HG02885 (cell line): ENCODE measurements at regions not wholly inside any gene's neighbourhood (a gene's known extent, or its start where the extent isn't known, plus 50 kb on each side); places are given as distances from the start of the nearest gene placed in this dataset.
"Not testable (repeated sequence)": the region's sequence is repeated elsewhere in the genome, so short reads cannot be mapped to it uniquely, and the experiment has no call there.

Experiments
- ATAC-seq: cut with Tn5 transposase; IDR thresholded peaks from one replicate; pipeline ENCODE4 v1.9.1; 2021; ENCODE audit warnings: mild to moderate bottlenecking; ENCODE audit not compliant: unreplicated experiment, poor library complexity

DNA sequence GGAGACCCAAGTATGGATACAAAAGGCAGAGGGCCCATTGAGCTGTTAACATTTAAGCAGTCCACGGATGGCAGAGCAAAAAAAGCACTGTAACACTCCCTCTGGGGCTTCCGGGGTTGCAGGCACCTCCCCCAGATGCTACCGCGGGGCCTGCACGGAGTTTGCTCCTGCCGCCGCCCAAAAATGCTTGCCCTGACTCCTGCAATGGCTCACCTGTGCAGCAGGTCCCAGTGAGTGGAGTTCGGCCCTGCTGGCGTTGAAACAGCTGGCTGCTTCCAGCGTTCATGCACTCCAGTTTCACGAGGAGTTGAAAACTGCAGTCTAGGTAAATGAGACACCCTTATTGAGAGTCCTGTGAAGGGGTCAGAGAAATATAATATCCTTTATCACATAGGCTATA lies 832.8 kb downstream of the NCAM2 start:
- ATAC-seq, result no peak

DNA sequence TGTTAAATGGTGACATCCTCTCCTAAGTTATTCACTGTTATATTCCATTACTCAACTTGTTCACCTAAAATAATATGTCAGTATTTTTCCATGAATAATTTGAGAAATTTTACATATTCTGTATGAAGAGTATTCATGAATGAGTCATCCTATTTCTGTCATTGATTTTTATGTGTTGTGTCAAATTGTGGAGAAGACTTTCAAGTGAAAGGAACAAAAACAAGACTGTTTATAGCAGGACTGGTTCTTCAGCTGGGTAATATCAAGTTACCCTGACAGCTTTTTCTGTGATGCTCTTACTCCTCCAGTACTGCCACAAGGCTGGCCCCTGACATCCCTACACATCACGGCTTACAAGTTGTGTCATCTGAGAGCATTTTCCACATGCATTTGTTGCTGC lies 847.7 kb downstream of the NCAM2 start:
- no peak for ATAC-seq

DNA sequence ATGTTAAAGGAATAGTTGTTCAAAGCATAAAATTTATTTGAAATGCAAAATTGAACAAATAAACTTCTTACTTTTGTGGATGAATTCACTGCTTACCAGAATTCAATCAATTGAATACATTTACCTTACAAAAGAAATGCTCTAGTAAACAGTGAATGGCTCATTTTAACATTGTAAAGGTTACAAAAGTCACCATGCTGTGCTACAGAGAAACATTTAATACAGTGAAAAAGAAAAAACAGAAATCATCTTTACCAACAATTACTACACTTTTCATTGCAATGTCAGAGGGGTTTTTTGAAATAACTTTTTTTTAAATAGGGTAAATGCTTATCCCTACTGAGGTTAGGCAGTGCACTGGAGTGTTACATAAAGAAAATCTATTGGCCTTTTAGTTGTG lies 853.0 kb downstream of the NCAM2 start:
- ATAC-seq, result no peak

DNA sequence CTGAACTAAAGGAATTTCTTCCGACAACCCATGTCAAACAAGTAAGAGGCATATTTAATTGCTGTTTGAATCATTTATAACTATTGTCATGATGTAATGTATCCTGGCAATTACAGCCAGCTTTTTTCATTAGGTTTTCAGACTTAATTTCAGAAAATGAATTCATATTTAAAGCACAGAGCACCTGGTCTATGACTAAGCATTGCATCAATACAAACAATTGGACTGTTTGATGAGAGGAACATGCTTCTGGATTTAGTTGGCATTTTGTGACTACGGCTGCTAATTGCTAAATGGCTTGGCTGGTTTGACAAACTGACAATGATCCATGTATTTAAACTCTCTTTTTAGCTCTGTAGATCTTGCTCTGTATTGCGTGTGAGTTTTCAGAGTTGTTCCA lies 853.4 kb downstream of the NCAM2 start:
- no peak for ATAC-seq

DNA sequence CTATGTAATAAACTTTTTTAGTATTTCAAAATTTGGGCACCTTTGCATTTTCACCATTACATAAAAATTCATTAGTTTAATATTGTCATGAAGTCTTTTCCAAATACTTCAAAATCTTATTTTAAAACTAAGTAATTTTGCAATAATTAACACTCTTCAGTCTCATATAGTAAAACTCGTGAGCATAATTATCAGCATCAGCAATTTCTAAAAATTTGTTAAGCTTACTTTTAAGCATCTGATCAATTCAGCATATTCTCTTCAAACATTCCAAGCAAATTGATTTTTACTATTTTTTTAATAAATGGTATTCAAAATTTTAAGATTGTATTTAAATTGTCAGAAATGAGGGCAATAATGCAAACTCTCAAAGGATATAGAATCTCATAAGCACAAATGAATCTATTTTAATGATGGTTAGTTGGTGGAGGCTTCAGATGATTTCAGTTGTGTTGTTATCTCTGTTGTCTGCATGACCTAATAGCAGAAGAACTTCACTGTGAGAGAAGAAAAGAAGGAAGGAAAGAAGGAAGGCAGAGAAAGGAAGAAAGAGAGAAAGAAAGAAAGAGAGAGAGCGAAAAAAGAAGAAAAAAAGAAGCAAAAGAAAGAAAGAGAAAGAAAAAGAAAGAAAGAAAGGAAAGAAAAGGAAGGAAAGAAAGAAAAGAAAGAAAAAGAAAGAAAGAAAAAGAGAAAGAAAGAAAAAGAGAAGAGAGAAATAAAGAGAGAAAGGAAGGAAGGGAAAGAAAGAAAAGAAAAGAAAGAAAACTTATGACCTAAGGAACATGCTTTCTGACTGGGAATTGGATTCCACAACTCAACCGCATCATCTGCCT lies 860.5 kb downstream of the NCAM2 start:
- no peak for ATAC-seq

DNA sequence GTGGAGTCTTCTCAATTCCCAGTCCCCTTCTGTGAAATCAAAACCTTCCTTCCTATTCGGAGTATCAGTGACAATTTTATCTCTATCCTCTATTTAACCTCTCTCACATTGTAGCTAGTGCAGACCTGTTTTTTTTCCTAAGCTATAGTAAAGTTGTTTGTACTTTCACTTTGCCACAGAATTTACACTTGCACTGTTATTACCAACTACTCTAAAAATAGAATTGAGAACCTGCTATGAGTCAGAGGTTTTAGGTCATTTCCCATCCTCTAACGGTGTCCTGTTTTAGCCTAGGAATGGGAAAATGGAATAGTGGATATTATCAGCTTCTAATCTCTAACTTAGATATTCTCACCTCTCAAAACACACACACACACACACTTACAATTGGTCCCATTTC lies 862.7 kb downstream of the NCAM2 start:
- ATAC-seq, result no peak

DNA sequence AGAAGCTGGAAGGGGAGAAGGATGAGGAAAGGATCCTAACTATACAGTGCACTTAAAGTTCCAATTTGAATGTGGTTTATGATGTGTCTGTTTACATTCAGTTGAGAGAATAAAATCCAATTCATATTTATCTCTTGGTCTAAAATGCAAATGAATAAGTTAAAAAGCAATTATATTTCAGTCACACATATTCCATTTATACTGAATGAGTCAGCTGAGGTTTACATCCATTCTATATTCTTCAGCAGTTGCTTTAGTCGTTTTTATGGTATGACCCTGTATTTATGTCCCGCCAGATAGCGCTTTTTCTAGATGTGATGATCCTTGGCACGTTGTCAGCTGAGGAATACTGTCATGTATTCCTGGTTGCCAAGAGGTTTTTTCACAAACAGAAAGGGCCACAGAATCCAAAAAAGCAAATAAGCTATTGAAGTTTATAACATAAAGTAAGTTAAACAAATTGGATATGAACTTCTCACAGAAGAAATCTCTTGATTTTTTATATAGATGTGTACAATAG lies 866.2 kb downstream of the NCAM2 start:
- ATAC-seq, result no peak

DNA sequence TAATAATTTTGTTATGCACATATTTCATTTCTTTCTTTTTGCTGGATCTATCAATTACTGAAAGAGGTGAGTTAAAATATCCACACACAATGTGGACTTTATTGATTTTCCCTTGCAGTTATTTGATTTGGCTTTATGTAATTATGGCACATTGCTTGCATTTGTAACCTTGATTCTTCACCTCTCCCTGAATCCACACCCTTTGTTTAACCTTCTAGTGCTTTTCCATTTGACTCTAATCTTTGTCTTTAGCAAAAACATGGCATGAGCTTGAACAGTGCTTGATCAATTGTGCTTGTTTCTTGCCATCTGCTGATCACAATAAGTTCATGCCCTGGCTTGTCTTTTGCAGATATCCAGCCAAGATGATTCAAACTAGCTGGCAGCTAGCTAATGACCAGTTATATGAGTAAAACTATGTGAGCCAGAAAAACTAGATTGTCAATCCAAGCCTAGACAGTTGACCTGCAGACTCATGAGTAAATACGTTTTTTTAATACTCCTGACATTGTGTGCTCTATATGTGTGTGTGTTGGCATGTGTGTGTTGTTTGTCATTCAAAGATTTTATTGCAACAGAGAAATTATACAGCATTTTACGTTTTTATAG lies 899.2 kb downstream of the NCAM2 start:
- ATAC-seq, result no peak

DNA sequence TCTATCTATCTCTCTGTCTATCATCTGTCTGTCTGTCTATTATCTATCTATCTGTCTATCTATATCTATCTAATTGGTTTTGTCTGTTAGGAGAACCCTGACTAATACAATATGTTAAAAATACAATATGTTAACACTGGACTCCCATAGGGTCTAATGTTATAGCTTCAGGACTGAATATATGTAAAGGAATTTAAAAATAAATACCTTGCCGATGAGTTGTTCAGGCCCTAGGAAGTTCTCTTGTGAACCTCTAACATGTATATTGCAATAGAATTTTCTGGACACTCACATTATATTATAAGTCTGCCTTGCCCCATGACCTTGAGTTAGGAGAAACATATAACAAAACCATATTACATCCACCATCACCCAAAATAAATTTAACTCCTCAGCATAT lies 900.6 kb downstream of the NCAM2 start:
- no peak for ATAC-seq

DNA sequence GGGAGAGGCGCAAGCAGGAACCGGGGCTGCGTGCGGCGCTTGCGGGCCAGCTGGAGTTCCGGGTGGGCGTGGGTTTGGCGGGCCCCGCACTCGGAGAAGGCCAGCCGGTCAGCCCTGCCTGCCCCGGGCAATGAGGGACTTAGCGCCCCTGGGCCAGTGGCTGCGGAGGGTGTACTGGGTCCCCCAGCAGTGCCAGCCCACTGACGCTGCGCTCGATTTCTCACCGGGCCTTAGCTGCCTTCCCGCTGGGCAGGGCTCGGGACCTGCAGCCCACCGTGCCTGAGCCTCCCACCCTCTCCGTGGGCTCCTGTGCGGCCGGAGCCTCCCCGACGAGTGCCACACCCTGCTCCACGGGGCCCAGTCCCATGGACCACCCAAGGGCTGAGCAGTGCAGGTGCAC lies 904.2 kb downstream of the NCAM2 start:
- ATAC-seq, result not testable (repeated sequence)

DNA sequence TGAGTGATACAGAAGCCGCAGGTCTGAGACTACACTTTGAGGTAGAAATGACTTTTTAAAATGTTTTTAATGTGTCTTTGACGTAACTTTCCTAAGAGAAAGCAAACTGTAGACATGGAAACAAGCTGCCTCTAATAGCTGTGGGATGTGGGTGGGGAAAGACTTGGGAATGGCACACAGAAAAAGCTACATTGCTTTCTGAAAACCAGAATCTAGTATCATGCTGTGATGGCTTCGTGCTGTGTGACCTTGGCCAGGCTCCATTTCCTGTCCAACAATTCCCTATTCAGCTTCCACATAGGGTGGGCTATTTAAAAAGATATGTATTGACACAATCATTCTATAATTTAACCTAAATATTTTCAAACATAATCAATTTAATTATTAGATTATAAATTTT lies 909.1 kb downstream of the NCAM2 start:
- no peak for ATAC-seq

DNA sequence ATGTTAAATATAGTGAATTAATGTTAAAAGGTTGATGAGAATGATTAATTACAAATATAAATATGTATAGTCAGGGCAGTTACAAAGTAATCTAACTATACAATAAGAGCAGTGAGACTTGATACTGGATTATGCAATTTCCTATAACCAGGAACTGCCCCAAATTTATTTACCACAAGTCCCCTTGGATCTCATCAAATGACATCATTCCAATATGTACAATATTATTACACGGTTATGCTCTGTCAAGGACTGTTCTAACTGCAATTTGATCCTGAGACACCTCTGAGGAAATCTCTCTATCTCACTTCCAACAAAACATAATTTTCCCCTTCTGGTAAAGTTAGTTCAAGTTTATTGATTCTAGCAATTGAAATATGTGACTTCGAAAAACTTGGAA lies 917.6 kb downstream of the NCAM2 start:
- ATAC-seq, result no peak

DNA sequence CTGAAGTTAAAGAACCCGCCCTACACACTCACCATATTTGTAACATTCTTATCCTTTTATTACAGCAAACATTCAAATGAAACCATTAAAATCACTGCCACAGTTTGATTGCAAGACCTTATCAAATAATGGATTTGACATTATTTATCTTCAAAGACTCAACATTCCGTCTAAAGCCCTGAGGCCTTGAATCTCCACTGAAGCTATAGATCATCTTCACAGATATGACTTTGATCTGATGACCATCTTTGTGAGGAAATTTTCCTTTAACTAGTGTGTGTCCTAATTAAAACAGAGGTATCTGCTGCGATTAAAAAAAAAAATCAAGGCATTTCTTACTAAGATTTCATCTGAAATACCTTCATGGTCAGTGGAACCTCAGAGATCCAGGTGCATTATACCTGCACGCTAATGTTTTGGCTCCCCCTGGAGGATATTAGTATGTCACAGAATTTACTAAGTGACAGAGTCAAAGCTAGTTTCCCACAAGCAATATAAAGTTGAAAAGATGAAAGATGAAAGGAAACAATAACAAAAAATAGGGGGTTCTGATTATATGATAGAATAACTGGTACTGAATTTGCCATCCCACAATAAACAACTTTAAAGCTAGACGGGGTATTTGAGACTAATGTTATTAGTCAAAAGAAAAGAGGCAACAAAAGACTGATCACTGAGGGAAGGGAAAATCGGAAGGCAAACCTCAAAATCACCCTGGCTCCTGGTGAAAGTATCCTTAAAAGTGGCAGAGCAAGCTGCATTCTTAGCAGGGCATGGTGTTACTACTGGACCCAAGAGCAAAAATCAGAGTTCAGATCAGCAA lies 923.4 kb downstream of the NCAM2 start:
- ATAC-seq, result no peak

DNA sequence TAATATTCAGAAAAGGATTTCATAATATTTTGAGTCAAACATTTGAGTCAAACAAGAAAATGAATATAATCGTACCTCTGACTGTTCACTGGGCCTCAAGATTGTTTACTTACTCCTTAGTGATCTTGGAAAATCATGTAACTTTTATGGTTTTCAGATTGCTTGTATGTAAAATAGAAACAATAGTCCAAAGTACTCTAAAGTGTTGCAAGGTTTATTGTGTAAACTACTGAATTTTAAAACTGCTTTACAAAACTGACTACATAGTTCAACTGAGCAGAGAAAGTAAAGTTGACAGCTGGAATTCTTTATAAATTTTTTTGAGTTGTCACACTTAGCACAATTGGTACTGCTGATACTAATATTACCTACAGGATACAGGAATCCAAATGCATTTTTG lies 931.0 kb downstream of the NCAM2 start:
- ATAC-seq, result no peak

DNA sequence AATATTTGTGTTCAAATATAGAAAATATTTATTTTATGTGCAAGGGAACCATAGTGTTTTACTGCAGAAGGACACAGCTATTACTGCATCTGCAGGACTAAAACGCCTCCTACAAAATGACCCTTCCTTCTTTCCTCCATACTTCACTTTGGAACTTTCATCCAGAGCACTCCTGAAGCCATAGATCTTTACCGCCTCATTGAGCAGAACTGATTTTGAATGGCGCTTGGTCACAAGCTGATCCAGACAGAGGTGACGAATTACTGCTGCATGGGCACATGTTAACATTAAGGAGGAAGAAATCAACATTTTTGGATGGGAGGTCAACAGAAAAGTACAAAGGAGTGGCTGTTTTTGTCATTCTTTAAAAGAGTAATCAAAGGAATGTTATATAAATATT lies 931.6 kb downstream of the NCAM2 start:
- no peak for ATAC-seq

DNA sequence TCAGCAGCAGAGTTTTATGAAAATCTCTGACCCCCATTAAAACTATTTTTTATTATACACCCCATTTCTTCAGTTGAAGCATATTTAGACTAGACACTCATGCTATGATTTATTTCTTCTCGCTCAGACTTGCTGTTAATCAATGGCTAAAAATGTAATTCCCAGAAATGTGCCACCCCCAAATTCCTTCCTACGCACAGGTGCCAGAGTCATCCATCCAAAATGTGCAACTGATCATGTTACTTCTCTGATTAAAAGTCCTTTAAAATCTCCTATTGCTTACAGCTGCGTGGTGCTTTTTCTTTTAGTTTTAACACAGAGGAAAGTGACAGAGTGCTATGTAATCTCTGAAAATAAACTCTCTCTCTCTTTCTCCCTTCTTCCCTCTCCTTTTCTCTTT lies 954.4 kb downstream of the NCAM2 start:
- no peak for ATAC-seq

DNA sequence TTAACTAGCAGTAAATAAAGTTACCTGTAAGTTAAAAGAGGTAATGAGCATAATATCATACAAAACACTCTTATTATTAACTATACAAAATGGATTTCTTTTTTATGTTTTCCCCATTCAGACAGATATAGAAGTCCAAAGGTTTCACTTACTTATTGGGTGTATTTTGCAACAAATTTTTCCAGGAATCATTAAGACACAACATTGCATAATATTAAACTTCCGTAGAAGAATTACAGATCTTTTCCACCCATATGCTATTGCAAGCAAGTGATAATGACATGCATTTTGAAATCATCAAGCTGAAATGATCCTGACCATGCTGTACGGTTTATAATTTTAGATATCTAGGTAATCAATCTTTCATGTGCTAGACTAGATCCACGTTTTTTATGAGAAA lies 957.0 kb downstream of the NCAM2 start:
- no peak for ATAC-seq

DNA sequence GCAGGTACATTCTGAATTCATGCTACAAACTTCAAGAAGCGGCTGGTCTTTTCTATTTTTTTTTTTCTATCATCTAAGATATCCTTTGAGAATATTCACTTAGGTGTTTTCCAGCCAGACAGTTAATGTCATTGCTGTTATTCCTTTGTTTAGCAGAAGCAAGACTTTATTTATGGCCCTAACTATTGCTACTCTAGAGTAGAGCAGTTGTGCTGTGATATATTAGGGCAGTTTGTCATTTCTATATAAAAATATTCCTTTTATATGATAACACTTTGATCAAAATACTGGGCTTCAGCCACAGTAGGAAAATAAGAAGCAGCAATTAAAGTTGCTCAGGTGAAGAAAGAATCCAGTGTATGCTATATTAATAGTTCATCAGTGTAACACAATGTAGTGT lies 959.3 kb downstream of the NCAM2 start:
- no peak for ATAC-seq

DNA sequence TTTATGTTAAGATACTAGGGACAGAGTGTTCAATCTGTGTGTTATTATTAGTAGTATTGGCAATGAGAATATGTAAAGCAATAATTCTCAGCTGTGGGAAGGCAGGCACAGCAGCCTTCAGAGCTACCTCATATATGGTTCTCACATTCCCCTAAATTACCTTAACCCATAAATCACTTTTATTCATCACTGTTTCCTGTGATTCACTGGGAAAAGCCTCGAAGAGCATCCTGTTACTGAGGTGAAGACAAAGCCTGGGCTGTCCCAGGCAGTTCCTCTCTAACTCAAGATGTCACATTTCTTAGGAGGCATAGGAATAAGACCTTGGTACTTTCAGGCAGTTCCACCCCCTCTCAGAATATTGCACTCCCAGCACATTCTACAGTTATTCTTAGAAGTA lies 965.7 kb downstream of the NCAM2 start:
- ATAC-seq, result no peak

DNA sequence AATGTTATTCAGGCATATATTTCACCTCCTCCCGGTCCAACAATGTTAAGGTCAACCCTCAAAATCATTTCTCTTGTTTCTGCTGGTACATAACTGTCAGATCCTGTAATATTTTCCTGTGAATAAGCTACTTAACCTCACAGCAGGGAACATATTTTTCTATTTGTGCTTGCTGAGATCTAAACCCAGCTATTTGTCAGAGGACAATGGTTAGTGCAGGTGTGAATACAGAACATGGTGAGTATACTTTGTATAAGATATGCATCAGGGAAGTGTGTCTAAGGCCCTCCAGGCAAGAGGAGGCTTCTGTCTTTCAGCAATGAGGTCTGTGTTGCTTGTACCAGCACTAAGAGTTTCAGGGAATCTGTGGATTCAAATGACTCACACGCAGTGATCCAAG lies 970.6 kb downstream of the NCAM2 start:
- no peak for ATAC-seq

DNA sequence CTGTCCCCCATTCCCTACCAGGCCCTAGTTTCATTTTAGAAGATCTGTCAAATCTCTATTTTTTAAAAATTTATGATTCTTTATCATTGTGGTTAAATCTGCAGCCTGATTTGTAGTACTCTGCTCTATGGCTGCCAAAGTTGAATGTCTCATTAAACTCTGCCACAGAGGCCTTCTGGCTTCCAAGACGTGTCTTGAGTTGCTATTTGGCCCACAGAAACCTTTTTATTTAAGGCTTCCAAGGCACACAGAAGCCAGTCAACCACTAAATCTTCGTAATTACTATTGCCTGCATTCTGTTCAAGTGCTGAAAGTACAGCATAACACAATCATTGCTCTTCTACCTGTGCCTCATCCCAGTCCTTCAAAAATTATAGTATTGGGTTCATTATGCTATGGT lies 971.0 kb downstream of the NCAM2 start:
- no peak for ATAC-seq
